Loucy (cell line): ENCODE measurements at regions not wholly inside any gene's neighbourhood (a gene's known extent, or its start where the extent isn't known, plus 50 kb on each side); places are given as distances from the start of the nearest gene placed in this dataset.
"Not testable (repeated sequence)": the region's sequence is repeated elsewhere in the genome, so short reads cannot be mapped to it uniquely, and the experiment has no call there.

Source experiments
- H2AFZ ChIP-seq: fragments of 200-600 bp; sonication (generic); 2 replicates; pipeline ENCODE4 v1.6.0; 2016; ENCODE audit warnings: antibody characterized with exemption, mild to moderate bottlenecking, low read length, moderate library complexity
- H3F3A ChIP-seq: fragments of 200-600 bp; 2 replicates; pipeline ENCODE4 v1.6.0; 2016; ENCODE audit warnings: antibody characterized with exemption, low read depth, mild to moderate bottlenecking
- H3K27me3 ChIP-seq: fragments of 200-600 bp; sonication (generic); 2 replicates; pipeline ENCODE4 v1.6.1; 2014; ENCODE audit warnings: low read length, mild to moderate bottlenecking; ENCODE audit not compliant: insufficient read depth, poor library complexity, severe bottlenecking
- H3K36me3 ChIP-seq: fragments of 200-600 bp; sonication (generic); 2 replicates; pipeline ENCODE4 v1.6.1; 2016; ENCODE audit warnings: low read length; ENCODE audit not compliant: insufficient read depth
- H3K4me1 ChIP-seq: fragments of 200-600 bp; sonication (generic); 2 replicates; pipeline ENCODE4 v1.5.1; 2014; ENCODE audit warnings: low read length, mild to moderate bottlenecking; ENCODE audit not compliant: insufficient read depth, poor library complexity, severe bottlenecking
- H3K4me2 ChIP-seq: fragments of 200-600 bp; sonication (generic); 2 replicates; pipeline ENCODE4 v1.6.0; 2014; ENCODE audit warnings: antibody characterized with exemption, low read length, low read depth, mild to moderate bottlenecking; ENCODE audit not compliant: poor library complexity, severe bottlenecking
- H3K4me3 ChIP-seq: fragments of 200-600 bp; sonication (generic); 2 replicates; pipeline ENCODE4 v1.5.1; 2014; ENCODE audit warnings: low read length, mild to moderate bottlenecking, mixed read lengths; ENCODE audit not compliant: poor library complexity, severe bottlenecking
- H3K79me2 ChIP-seq: fragments of 200-600 bp; sonication (generic); 2 replicates; pipeline ENCODE4 v1.6.1; 2014; ENCODE audit warnings: low read length; ENCODE audit not compliant: insufficient read depth
- H3K9ac ChIP-seq: fragments of 200-600 bp; sonication (generic); 2 replicates; pipeline ENCODE4 v1.6.0; 2014; ENCODE audit warnings: mild to moderate bottlenecking, low read depth, low read length, moderate library complexity; ENCODE audit not compliant: poor library complexity, severe bottlenecking
- H3K9me2 ChIP-seq: fragments of 200-600 bp; sonication (generic); replicated peaks from 2 replicates; pipeline ENCODE4 v1.6.1; 2016; ENCODE audit warnings: low read depth, low read length, mixed read lengths
- H3K9me3 ChIP-seq: fragments of 200-600 bp; sonication (generic); 2 replicates; pipeline ENCODE4 v1.6.1; 2014; ENCODE audit warnings: mild to moderate bottlenecking, antibody characterized with exemption, low read length, low read depth; ENCODE audit not compliant: insufficient read depth
- H4K20me1 ChIP-seq: fragments of 200-600 bp; sonication (generic); 2 replicates; pipeline ENCODE4 v1.6.0; 2014; ENCODE audit warnings: antibody characterized with exemption, low read length, mild to moderate bottlenecking; ENCODE audit not compliant: insufficient read depth, poor library complexity, severe bottlenecking
- CTCF ChIP-seq: fragments of 200-600 bp; sonication (generic); conservative IDR thresholded peaks from 2 replicates; pipeline ENCODE4 v1.5.1; 2014; ENCODE audit warnings: mild to moderate bottlenecking, antibody characterized with exemption, low read length
- EZH2phosphoT487 ChIP-seq: fragments of 200-600 bp; IDR thresholded peaks from 2 replicates; pipeline ENCODE4 v1.6.1; 2018; ENCODE audit warnings: antibody characterized with exemption, mild to moderate bottlenecking, moderate library complexity, borderline replicate concordance

DNA sequence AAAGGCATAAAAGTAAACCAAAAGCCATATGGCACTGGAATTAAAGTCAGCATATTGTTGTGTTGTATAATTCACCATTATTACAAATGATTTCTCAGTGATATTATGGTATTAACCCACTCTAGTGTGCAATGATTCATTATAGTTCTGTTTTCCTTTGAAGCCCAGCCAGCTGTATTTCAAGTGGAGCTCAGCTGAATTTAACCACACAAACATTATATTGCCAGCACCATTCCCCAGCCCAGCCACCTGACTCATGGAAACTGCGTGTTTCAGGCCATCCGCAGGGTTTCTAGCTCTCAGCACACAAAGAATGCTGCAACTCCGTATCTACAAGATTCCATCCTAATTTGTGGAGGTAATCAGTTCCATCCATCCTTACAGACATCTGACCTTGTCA, 166.8 kb upstream of the CHAC2 start:
- Histone ChIP-seq H3K36me3 (no peaks in the 10 kb centered on the region), H2AFZ (no peak overlapping the region), H3K9me2 (no peaks in the 10 kb centered on the region), H3F3A (no peaks in the 10 kb centered on the region), H3K4me3 (no peak overlapping the region), H4K20me1 (no peaks in the 10 kb centered on the region), H3K4me2 (no peak overlapping the region), H3K27me3 (no peaks in the 10 kb centered on the region), H3K9me3 (no peaks in the 10 kb centered on the region), H3K79me2 (no peaks in the 10 kb centered on the region), H3K9ac (no peak overlapping the region), H3K4me1 (no peaks in the 10 kb centered on the region)
- TF ChIP-seq CTCF (no peak), EZH2phosphoT487 (no peak)

DNA sequence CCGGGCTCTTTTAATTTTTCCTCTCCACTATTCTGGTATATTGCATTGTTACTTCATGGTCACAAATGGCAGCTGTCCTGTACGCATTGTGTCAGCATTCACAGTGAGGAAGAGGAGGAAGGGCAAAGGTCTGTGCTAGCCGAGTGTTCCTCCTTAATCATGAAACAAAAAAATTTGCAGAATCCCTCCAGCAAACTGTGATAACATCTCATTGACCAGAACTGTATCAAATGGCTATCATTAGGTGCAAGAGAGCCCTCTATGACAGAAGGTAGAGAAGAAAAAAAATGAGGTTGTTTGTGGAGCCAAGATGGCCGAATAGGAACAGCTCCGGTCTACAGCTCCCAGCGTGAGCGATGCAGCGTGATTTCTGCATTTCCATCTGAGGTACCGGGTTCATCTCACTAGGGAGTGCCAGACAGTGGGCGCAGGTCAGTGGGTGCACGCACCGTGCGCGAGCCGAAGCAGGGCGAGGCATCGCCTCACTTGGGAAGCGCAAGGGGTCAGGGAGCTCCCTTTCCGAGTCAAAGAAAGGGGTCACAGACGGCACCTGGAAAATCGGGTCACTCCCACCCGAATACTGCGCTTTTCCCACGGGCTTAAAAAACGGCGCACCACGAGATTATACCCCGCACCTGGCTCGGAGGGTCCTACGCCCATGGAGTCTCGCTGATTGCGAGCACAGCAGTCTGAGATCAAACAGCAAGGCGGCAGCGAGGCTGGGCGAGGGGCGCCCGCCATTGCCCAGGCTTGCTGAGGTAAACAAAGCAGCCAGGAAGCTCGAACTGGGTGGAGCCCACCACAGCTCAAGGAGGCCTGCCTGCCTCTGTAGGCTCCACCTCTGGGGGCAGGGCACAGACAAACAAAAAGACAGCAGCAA, 180.6 kb upstream of the CHAC2 start:
- H4K20me1 ChIP-seq, H3K36me3 ChIP-seq, H3K9me2 ChIP-seq, H3K4me3 ChIP-seq, H3K79me2 ChIP-seq, H2AFZ ChIP-seq, H3K4me2 ChIP-seq, H3K9ac ChIP-seq, H3K27me3 ChIP-seq, H3F3A ChIP-seq, H3K9me3 ChIP-seq, H3K4me1 ChIP-seq: not testable (repeated sequence)

GRCh38 chr2:53584986-53585385, 182.6 kb upstream of the CHAC2 start:
- Histone ChIP-seq H2AFZ (no peak overlapping the region), H3K9me3 (no peaks in the 10 kb centered on the region), H3K79me2 (no peaks in the 10 kb centered on the region), H3K9me2 (no peaks in the 10 kb centered on the region), H4K20me1 (no peaks in the 10 kb centered on the region), H3K27me3 (no peaks in the 10 kb centered on the region), H3F3A (no peaks in the 10 kb centered on the region), H3K36me3 (no peaks in the 10 kb centered on the region), H3K4me1 (no peaks in the 10 kb centered on the region), H3K9ac (no peak overlapping the region), H3K4me3 (no peak overlapping the region), H3K4me2 (no peak overlapping the region)
- TF ChIP-seq EZH2phosphoT487: no peak
- no peak for TF ChIP-seq CTCF

DNA sequence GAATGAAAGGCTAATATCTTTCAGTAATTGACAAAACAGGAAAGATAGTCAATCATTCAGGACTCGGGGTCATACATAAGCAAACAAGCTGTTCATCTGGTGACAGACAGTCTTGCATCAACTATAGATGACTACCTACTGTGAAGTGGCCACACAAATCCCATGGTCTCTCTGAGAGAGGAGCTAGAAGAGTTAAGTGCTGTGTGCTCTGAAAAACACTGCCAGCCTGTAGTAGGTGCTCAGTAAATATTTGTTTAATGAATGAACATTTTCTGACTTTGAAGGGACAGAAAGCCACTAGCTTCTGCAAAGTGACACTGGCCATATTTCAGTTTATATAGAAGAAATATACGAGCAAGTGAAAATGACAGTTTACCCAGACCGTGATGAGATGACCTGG, 184.0 kb upstream of the CHAC2 start:
- H3F3A ChIP-seq: no peaks in the 10 kb centered on the region
- no peaks in the 10 kb centered on the region for H3K4me1 ChIP-seq
- H3K9ac ChIP-seq: no peak overlapping the region
- H3K36me3 ChIP-seq: no peaks in the 10 kb centered on the region
- no peak overlapping the region for H3K4me3 ChIP-seq
- TF ChIP-seq EZH2phosphoT487 (no peak), CTCF (no peak)
- no peaks in the 10 kb centered on the region for H3K9me3 ChIP-seq
- H2AFZ ChIP-seq: no peak overlapping the region
- no peaks in the 10 kb centered on the region for H3K79me2 ChIP-seq
- no peaks in the 10 kb centered on the region for H4K20me1 ChIP-seq
- no peak overlapping the region for H3K4me2 ChIP-seq
- no peaks in the 10 kb centered on the region for H3K9me2 ChIP-seq
- H3K27me3 ChIP-seq: no peaks in the 10 kb centered on the region
